Endometrium (tissue), 2 donors: ENCODE measurements at regions not wholly inside any gene's neighbourhood (a gene's known extent, or its start where the extent isn't known, plus 50 kb on each side); places are given as distances from the start of the nearest gene placed in this dataset.
"Not testable (repeated sequence)": the region's sequence is repeated elsewhere in the genome, so short reads cannot be mapped to it uniquely, and the experiment has no call there.

Source experiments
- FAIRE-seq: peaks from 2 replicates; lab custom pipeline; 2012; peaks lifted over from hg19 to GRCh38; lab: Jason Lieb, UNC
- donor health status: control.
- donor health status: control.

GRCh38 chr11:3583476-3583875 is 58.3 kb downstream of the ART5 start:
- not testable (repeated sequence) for FAIRE-seq

- not testable (repeated sequence) for FAIRE-seq
These were observed 60.4 kb downstream of the ART5 start for GRCh38 chr11:3581389-3581725.

GRCh38 chr11:3580487-3581388 is 61.1 kb downstream of the ART5 start:
- not testable (repeated sequence) for FAIRE-seq

GRCh38 chr11:3579600-3580459 is 62.0 kb downstream of the ART5 start:
- FAIRE-seq = not testable (repeated sequence)

GRCh38 chr11:3576066-3576604 is 65.7 kb downstream of the ART5 start:
- FAIRE-seq = not testable (repeated sequence)

GRCh38 chr11:3572976-3573647 is 68.7 kb downstream of the ART5 start:
- not testable (repeated sequence) for FAIRE-seq

- not testable (repeated sequence) for FAIRE-seq
These were observed 70.0 kb downstream of the ART5 start for GRCh38 chr11:3571752-3572151.

GRCh38 chr11:3565838-3566237 is 76.0 kb downstream of the ART5 start:
- not testable (repeated sequence) for FAIRE-seq

- FAIRE-seq = not testable (repeated sequence)
These were observed 77.4 kb downstream of the ART5 start for GRCh38 chr11:3564383-3564782.

- FAIRE-seq = not testable (repeated sequence)
These were observed 87.2 kb downstream of the ART5 start for GRCh38 chr11:3554621-3555020.

- not testable (repeated sequence) for FAIRE-seq
These were observed 96.8 kb downstream of the ART5 start for GRCh38 chr11:3544990-3545389.

GRCh38 chr11:3538220-3538619 is 103.6 kb downstream of the ART5 start:
- FAIRE-seq = not testable (repeated sequence)

GRCh38 chr11:3537254-3537653 is 104.5 kb downstream of the ART5 start:
- not testable (repeated sequence) for FAIRE-seq

- not testable (repeated sequence) for FAIRE-seq
These were observed 108.8 kb downstream of the ART5 start for GRCh38 chr11:3532958-3533357.

GRCh38 chr11:3531280-3531679 is 110.5 kb downstream of the ART5 start:
- not testable (repeated sequence) for FAIRE-seq

- not testable (repeated sequence) for FAIRE-seq
These were observed 118.2 kb downstream of the ART5 start for GRCh38 chr11:3523567-3523966.

GRCh38 chr11:3520905-3521304 is 120.9 kb downstream of the ART5 start:
- FAIRE-seq = not testable (repeated sequence)

- FAIRE-seq = not testable (repeated sequence)
These were observed 122.0 kb downstream of the ART5 start for GRCh38 chr11:3519841-3520240.

- not testable (repeated sequence) for FAIRE-seq
These were observed 124.7 kb downstream of the ART5 start for GRCh38 chr11:3516934-3517567.

GRCh38 chr11:3516345-3516933 is 125.4 kb downstream of the ART5 start:
- not testable (repeated sequence) for FAIRE-seq
